Esophagus muscularis mucosa (tissue), 4 donors: ENCODE measurements at regions not wholly inside any gene's neighbourhood (a gene's known extent, or its start where the extent isn't known, plus 50 kb on each side); places are given as distances from the start of the nearest gene placed in this dataset.
A peak's percentile ranks its signal among the peaks of the same experiment; 100 is the strongest.

Source experiments
- DNase-seq: peaks from one replicate; pipeline ENCODE4 v3.0.0-alpha.2; 2017; ENCODE audit errors: extremely low spot score
- H3K27ac ChIP-seq, 4 donors: fragments of 200-600 bp; sonication (generic); replicated peaks in 1 of 4; 1 replicate in 3 of 4; 2 replicates in 1 of 4; pipeline ENCODE4 v1.5.1; 2016 to 2019; ENCODE audit warnings: mild to moderate bottlenecking in 1 of 4
- H3K27me3 ChIP-seq, 4 donors: fragments of 200-600 bp; sonication (generic); one replicate each; pipeline versions ENCODE4 v1.5.1 to v1.6.0; 2016 to 2019
- H3K36me3 ChIP-seq, 4 donors: fragments of 200-600 bp; sonication (generic); one replicate each; pipeline ENCODE4 v1.5.1; 2016 to 2019
- H3K4me1 ChIP-seq, 4 donors: fragments of 200-600 bp; sonication (generic); one replicate each; pipeline ENCODE4 v1.5.1; 2016 to 2019
- H3K4me3 ChIP-seq, 4 donors: fragments of 200-600 bp; sonication (generic); 1 replicate in 2 of 4; 2 replicates in 2 of 4; pipeline ENCODE4 v1.5.1; 2016 to 2019; ENCODE audit warnings: mild to moderate bottlenecking in 4 of 4, moderate library complexity in 1 of 4
- H3K9me3 ChIP-seq, 4 donors: fragments of 200-600 bp; sonication (generic); 1 replicate in 3 of 4; 2 replicates in 1 of 4; pipeline ENCODE4 v1.5.1; 2016 to 2019
- EP300 ChIP-seq: sonication (generic); formaldehyde crosslinking; IDR thresholded peaks from one replicate; pipeline ENCODE4 v1.6.1; 2017; ENCODE audit warnings: antibody characterized with exemption
- POLR2A ChIP-seq: fragments of 450-650 bp; IDR thresholded peaks from one replicate; pipeline ENCODE4 v1.6.1; 2017; ENCODE audit warnings: antibody characterized with exemption, moderate library complexity, mild to moderate bottlenecking, low read depth
- POLR2AphosphoS5 ChIP-seq, 2 donors: sonication (generic); formaldehyde crosslinking; IDR thresholded peaks; one replicate each; pipeline ENCODE4 v1.6.1; 2017; ENCODE audit warnings: antibody characterized with exemption in 2 of 2
- WGBS: methylation state at CpG from one replicate; pipeline ENCODE4 v1.1.5; 2018; 5-methylcytosine and 5-hydroxymethylcytosine counted together
- intact Hi-C: fragments of 100-400 bp; cut with DNase I; formaldehyde crosslinking; loops from one replicate; pipeline ENCODE4 v1.15.1; 2023
- TF ChIP-seq, protein P1 (sequence below), 3 experiments: fragments of 200-600 bp in 2 of 3; fragments of 450-650 bp in 1 of 3; sonication (generic) in 2 of 3; IDR thresholded peaks; one replicate each; pipeline ENCODE4 v1.5.1; 2017 to 2019; ENCODE audit warnings: antibody characterized with exemption in 3 of 3, mild to moderate bottlenecking in 2 of 3, moderate library complexity in 1 of 3

DNA sequence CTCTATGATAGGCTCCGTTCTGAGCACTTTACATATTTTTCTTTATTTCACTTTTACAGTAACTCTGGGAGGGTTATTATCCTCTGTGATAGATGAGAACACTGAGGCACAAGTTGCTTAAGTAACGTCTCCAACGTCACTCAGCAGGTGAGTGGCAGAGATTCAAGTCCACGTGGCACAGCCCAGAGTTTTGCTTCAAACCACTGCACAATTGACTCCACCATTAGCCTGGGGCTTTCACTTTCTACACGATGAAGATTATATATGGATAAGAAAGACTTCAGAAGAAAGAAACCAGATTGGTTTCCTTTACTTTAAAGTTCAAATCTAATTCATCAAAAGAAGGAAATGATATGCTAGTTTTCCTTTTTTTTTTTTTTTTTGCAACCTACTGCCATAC, 245.9 kb downstream of the SYK start:
- peaks cover 0 to 13% (median 0%) of the 10 kb centered on the region in 4 donors for H3K27me3 ChIP-seq
- no peak overlapping the region for H3K27ac ChIP-seq
- intact Hi-C loops = no loop called here
- H3K4me1 ChIP-seq = no peaks in the 10 kb centered on the region
- DNase-seq = peak; percentile 19
- WGBS = 52% methylated on average over 5 of the region's 5 CpGs
- H3K4me3 ChIP-seq = no peak overlapping the region
- no peaks in the 10 kb centered on the region for H3K36me3 ChIP-seq
- TF ChIP-seq POLR2AphosphoS5 (IDR thresholded peaks at IDR 0.05) (no peak), EP300 (no peak), POLR2A (no peak)
- H3K9me3 ChIP-seq = no peaks in the 10 kb centered on the region

DNA sequence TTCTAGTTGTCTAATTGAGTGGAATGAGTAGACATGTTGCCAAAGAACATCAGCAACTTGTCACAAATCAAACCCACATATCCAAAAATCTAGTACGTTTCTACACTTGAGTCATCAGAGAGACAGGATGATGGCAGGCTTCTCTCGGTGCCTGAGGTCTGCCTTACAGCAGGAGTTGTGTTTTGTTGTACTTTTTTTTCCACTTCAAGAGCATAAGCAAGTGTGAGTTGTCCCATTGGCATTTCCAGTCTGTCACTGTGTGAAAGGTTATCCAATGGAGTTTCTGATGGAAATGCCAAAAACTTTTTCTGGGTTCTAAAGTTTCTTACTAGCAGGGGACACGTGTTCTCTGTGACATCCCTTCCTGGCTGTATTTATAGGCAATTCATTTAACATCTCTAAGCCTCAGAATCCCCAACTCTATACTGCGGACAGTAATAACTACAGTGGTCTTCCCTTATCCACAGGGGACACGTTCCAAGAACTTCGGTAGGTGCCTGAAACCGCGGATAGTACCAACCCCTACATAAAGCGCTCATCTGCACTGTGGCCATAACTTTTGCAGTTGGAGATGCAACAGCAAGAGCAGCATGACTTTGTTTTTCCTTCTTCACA, 246.5 kb downstream of the SYK start:
- no peak overlapping the region for H3K27ac ChIP-seq
- peak; percentile 37 for DNase-seq
- intact Hi-C loops = no loop called here
- TF ChIP-seq POLR2AphosphoS5 (IDR thresholded peaks at IDR 0.05) (no peak), EP300 (no peak), POLR2A (no peak)
- TF ChIP-seq, protein P1, sequence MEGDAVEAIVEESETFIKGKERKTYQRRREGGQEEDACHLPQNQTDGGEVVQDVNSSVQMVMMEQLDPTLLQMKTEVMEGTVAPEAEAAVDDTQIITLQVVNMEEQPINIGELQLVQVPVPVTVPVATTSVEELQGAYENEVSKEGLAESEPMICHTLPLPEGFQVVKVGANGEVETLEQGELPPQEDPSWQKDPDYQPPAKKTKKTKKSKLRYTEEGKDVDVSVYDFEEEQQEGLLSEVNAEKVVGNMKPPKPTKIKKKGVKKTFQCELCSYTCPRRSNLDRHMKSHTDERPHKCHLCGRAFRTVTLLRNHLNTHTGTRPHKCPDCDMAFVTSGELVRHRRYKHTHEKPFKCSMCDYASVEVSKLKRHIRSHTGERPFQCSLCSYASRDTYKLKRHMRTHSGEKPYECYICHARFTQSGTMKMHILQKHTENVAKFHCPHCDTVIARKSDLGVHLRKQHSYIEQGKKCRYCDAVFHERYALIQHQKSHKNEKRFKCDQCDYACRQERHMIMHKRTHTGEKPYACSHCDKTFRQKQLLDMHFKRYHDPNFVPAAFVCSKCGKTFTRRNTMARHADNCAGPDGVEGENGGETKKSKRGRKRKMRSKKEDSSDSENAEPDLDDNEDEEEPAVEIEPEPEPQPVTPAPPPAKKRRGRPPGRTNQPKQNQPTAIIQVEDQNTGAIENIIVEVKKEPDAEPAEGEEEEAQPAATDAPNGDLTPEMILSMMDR (IDR thresholded peaks at IDR 0.05) = no peak
- H3K27me3 ChIP-seq = peaks cover 0 to 13% (median 0%) of the 10 kb centered on the region in 4 donors
- WGBS = 79% methylated on average over 9 of the region's 9 CpGs
- no peaks in the 10 kb centered on the region for H3K36me3 ChIP-seq
- no peak overlapping the region for H3K4me3 ChIP-seq
- H3K9me3 ChIP-seq = no peaks in the 10 kb centered on the region
- no peaks in the 10 kb centered on the region for H3K4me1 ChIP-seq

DNA sequence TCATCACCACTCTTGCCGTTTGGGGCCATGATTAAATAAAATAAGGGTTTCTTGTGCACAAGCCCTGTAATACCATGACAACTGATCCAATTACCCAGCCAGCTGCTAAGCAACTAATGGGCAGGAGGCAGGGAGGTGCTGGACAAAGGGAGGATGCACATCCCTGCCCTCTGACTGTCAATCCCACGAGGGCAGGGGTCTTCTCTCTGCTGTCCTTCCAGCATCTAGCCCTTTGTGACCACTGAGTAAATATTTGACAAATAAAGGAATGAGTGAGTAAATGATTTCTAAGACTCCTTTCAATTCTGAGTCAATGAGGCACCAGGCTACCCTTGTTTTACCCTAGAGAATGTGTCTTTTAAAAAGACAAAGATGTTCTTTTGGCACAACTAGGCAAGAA, 247.1 kb downstream of the SYK start:
- intact Hi-C loops = no loop called here
- Histone ChIP-seq H3K27ac (no peak overlapping the region), H3K4me3 (no peak overlapping the region), H3K4me1 (no peaks in the 10 kb centered on the region), H3K27me3 (peaks cover 0 to 13% (median 0%) of the 10 kb centered on the region in 4 donors), H3K9me3 (no peaks in the 10 kb centered on the region), H3K36me3 (no peaks in the 10 kb centered on the region)
- TF ChIP-seq, protein P1 (IDR thresholded peaks at IDR 0.05) = no peak
- no peak for TF ChIP-seq EP300
- TF ChIP-seq POLR2AphosphoS5 (IDR thresholded peaks at IDR 0.05) = no peak
- no peak for TF ChIP-seq POLR2A
- WGBS = 57% methylated on average over 2 of the region's 2 CpGs
- peak; percentile 57 for DNase-seq

DNA sequence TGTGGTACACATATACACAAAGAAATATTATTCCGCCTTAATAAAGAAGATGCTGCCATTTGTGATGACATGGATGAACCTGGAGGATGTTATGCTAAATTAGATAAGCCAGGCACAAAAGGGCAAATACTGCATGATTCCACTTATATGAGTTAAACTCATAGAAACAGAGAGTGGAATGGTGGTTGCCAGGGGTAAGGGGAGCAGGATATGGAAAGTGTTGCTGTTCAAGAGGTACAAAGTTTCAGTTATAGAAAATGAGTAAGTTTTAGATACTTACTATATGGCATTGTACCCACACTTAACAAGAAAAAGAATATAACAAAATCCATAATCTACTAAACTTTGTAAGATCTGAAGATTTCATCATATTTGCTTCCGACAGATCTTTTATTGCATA, 252.2 kb downstream of the SYK start:
- H3K4me1 ChIP-seq = no peaks in the 10 kb centered on the region
- no peaks in the 10 kb centered on the region for H3K9me3 ChIP-seq
- intact Hi-C loops = no loop called here
- TF ChIP-seq POLR2A (no peak), POLR2AphosphoS5 (IDR thresholded peaks at IDR 0.05) (no peak), EP300 (no peak)
- TF ChIP-seq, protein P1 (IDR thresholded peaks at IDR 0.05) = no peak
- no peak overlapping the region for H3K4me3 ChIP-seq
- 85% methylated on average over 2 of the region's 2 CpGs for WGBS
- H3K27me3 ChIP-seq = no peaks in the 10 kb centered on the region
- DNase-seq = no peak
- H3K36me3 ChIP-seq = no peaks in the 10 kb centered on the region
- no peak overlapping the region for H3K27ac ChIP-seq

DNA sequence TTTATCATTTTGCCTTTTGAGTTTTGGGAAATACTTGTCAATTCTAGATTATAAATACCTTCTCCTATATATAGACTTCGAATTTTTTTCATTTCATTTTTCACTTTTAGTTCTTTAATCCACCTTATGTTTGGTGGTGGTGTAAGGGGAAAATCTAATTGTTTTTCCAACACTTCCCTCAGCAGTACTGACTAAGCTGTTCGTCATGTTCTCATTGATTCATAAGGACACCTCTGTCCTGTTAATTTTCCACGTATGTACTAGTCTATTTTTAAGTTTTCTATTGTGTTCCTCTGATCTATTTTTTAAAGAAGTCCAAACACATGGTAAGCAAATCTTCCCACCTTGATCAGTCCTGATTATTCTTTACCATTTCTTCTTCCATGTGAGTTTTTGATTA, 254.2 kb downstream of the SYK start:
- Histone ChIP-seq H3K27me3 (no peaks in the 10 kb centered on the region), H3K4me3 (no peak overlapping the region), H3K27ac (no peak overlapping the region), H3K9me3 (no peaks in the 10 kb centered on the region), H3K4me1 (peaks cover 0 to 12% (median 7%) of the 10 kb centered on the region in 4 donors), H3K36me3 (no peaks in the 10 kb centered on the region)
- TF ChIP-seq EP300 (no peak), POLR2A (no peak), POLR2AphosphoS5 (IDR thresholded peaks at IDR 0.05) (no peak)
- TF ChIP-seq, protein P1 (IDR thresholded peaks at IDR 0.05) = no peak
- DNase-seq = no peak
- intact Hi-C loops = no loop called here
- WGBS = 78% methylated on average over 3 of the region's 3 CpGs
